ENCODE measurements at regions not wholly inside any gene's neighbourhood (a gene's known extent, or its start where the extent isn't known, plus 50 kb on each side); places are given as distances from the start of the nearest gene placed in this dataset.

GRCh38 chr1:60716472-60716871 is 365.9 kb upstream of the NFIA start:
- DNase-seq (ENCODE audit: low read depth) (no peak), FAIRE-seq (no peak)
- no peak for TF ChIP-seq CTCF (IDR thresholded peaks at IDR 0.05; ENCODE audit: insufficient read depth, low read length, severe bottlenecking)
- H3K27me3 ChIP-seq (ENCODE audit: control insufficient read depth, insufficient read depth, low read length), result no peaks in the 10 kb centered on the region
- no peaks in the 10 kb centered on the region for H3K36me3 ChIP-seq (ENCODE audit: control insufficient read depth, insufficient read depth, low read length)
- no peak overlapping the region for H3K4me3 ChIP-seq (ENCODE audit: low read depth, low read length)

- no peak for FAIRE-seq
- TF ChIP-seq CTCF (IDR thresholded peaks at IDR 0.05; ENCODE audit: insufficient read depth, low read length, severe bottlenecking), result no peak
- Histone ChIP-seq H3K4me3 (ENCODE audit: low read depth, low read length) (no peak overlapping the region), H3K36me3 (ENCODE audit: control insufficient read depth, insufficient read depth, low read length) (no peaks in the 10 kb centered on the region), H3K27me3 (ENCODE audit: control insufficient read depth, insufficient read depth, low read length) (no peaks in the 10 kb centered on the region)
- no peak for DNase-seq (ENCODE audit: low read depth)
These were observed 366.4 kb upstream of the NFIA start for GRCh38 chr1:60715970-60716369.

- no peak overlapping the region for H3K4me3 ChIP-seq (ENCODE audit: low read depth, low read length)
- no peaks in the 10 kb centered on the region for H3K36me3 ChIP-seq (ENCODE audit: control insufficient read depth, insufficient read depth, low read length)
- no peak for FAIRE-seq
- no peak for DNase-seq (ENCODE audit: low read depth)
- no peak for TF ChIP-seq CTCF (IDR thresholded peaks at IDR 0.05; ENCODE audit: insufficient read depth, low read length, severe bottlenecking)
- no peaks in the 10 kb centered on the region for H3K27me3 ChIP-seq (ENCODE audit: control insufficient read depth, insufficient read depth, low read length)
These were observed 372.9 kb upstream of the NFIA start for GRCh38 chr1:60709426-60709825.

- DNase-seq (ENCODE audit: low read depth) (no peak), FAIRE-seq (no peak)
- Histone ChIP-seq H3K27me3 (ENCODE audit: control insufficient read depth, insufficient read depth, low read length) (no peaks in the 10 kb centered on the region), H3K4me3 (ENCODE audit: low read depth, low read length) (no peak overlapping the region), H3K36me3 (ENCODE audit: control insufficient read depth, insufficient read depth, low read length) (no peaks in the 10 kb centered on the region)
- no peak for TF ChIP-seq CTCF (IDR thresholded peaks at IDR 0.05; ENCODE audit: insufficient read depth, low read length, severe bottlenecking)
These were observed 377.3 kb upstream of the NFIA start for GRCh38 chr1:60705026-60705425.

- Histone ChIP-seq H3K27me3 (ENCODE audit: control insufficient read depth, insufficient read depth, low read length) (no peaks in the 10 kb centered on the region), H3K4me3 (ENCODE audit: low read depth, low read length) (no peak overlapping the region), H3K36me3 (ENCODE audit: control insufficient read depth, insufficient read depth, low read length) (no peaks in the 10 kb centered on the region)
- FAIRE-seq, result no peak
- TF ChIP-seq CTCF (IDR thresholded peaks at IDR 0.05; ENCODE audit: insufficient read depth, low read length, severe bottlenecking), result no peak
- no peak for DNase-seq (ENCODE audit: low read depth)
These were observed 379.2 kb upstream of the NFIA start for GRCh38 chr1:60703155-60703554.

GRCh38 chr1:60699325-60699724 is 383.0 kb upstream of the NFIA start:
- Histone ChIP-seq H3K27me3 (ENCODE audit: control insufficient read depth, insufficient read depth, low read length) (no peaks in the 10 kb centered on the region), H3K4me3 (ENCODE audit: low read depth, low read length) (no peak overlapping the region), H3K36me3 (ENCODE audit: control insufficient read depth, insufficient read depth, low read length) (no peaks in the 10 kb centered on the region)
- FAIRE-seq (no peak), DNase-seq (ENCODE audit: low read depth) (no peak)
- TF ChIP-seq CTCF (IDR thresholded peaks at IDR 0.05; ENCODE audit: insufficient read depth, low read length, severe bottlenecking), result no peak

Data from bronchial epithelial cell (primary cell).